SK-N-SH (cell line): ENCODE measurements at regions not wholly inside any gene's neighbourhood (a gene's known extent, or its start where the extent isn't known, plus 50 kb on each side); places are given as distances from the start of the nearest gene placed in this dataset.

Experiments
- CTCF ChIA-PET: fragments of 300-600, 350-600 bp; formaldehyde crosslinking; extraction: SDS; loops from one replicate; lab custom pipeline; 2021; lab: Yijun Ruan, JAX
- POLR2A ChIA-PET: fragments of 350-600 bp; sonication (Branson Sonifier 250); formaldehyde crosslinking; extraction: SDS; loops from one replicate; lab custom pipeline; 2020; ENCODE audit warnings: antibody characterized with exemption, inconsistent platforms; lab: Yijun Ruan, JAX
- DNase-seq: peaks from one replicate; pipeline ENCODE4 v3.0.0; 2012
- H2AFZ ChIP-seq: fragments of 200-600 bp; sonication (generic); 2 replicates; pipeline ENCODE4 v1.8.1; 2016; ENCODE audit warnings: antibody characterized with exemption, mild to moderate bottlenecking, low read depth
- H3F3A ChIP-seq: fragments of 200-600 bp; sonication (generic); replicated peaks from 2 replicates; pipeline ENCODE3; 2016; ENCODE audit warnings: antibody characterized with exemption, mild to moderate bottlenecking; ENCODE audit not compliant: insufficient read depth
- H3K27ac ChIP-seq, 2 experiments: fragments of 200-500 bp in 1 of 2; fragments of 200-600 bp in 1 of 2; sonication (Bioruptor generic) in 1 of 2; sonication (generic), shearing (Covaris generic) in 1 of 2; 2 replicates each; pipeline versions ENCODE4 v1.5.1 to v1.6.1; 2014 to 2016; ENCODE audit warnings: low read depth in 2 of 2, inconsistent platforms in 1 of 2, low read length in 1 of 2, mild to moderate bottlenecking in 1 of 2, mixed read lengths in 1 of 2
- H3K27me3 ChIP-seq: fragments of 200-600 bp; sonication (generic), shearing (Covaris generic); 2 replicates; pipeline ENCODE4 v1.6.1; 2016; ENCODE audit warnings: mixed run types; ENCODE audit not compliant: insufficient read depth
- H3K36me3 ChIP-seq, 2 experiments: fragments of 200-500 bp in 1 of 2; fragments of 200-600 bp in 1 of 2; sonication (Bioruptor generic) in 1 of 2; sonication (generic) in 1 of 2; replicated peaks in 1 of 2; 2 replicates each; pipeline versions ENCODE3 to v1.5.1; 2014 to 2016; ENCODE audit warnings: low read length in 1 of 2, mild to moderate bottlenecking in 1 of 2; ENCODE audit not compliant: insufficient read depth in 2 of 2, control insufficient read depth in 1 of 2
- H3K4me1 ChIP-seq, 2 experiments: fragments of 200-500 bp in 1 of 2; fragments of 200-600 bp in 1 of 2; sonication (Bioruptor generic) in 1 of 2; sonication (generic), shearing (Covaris generic) in 1 of 2; 2 replicates each; pipeline versions ENCODE4 v1.5.1 to v1.6.1; 2014 to 2016; ENCODE audit warnings: low read depth in 1 of 2, low read length in 1 of 2, mixed run types in 1 of 2; ENCODE audit not compliant: insufficient read depth in 2 of 2, control insufficient read depth in 1 of 2
- H3K4me2 ChIP-seq: fragments of 200-600 bp; sonication (generic), shearing (Covaris generic); 2 replicates; pipeline ENCODE4 v1.6.1; 2017; ENCODE audit warnings: mixed run types
- H3K4me3 ChIP-seq, 2 experiments: fragments of 200-500 bp in 1 of 2; fragments of 200-600 bp in 1 of 2; sonication (Bioruptor generic) in 1 of 2; sonication (generic), shearing (Covaris generic) in 1 of 2; 2 replicates each; pipeline versions ENCODE4 v1.5.1 to v1.8.1; 2014 to 2016; ENCODE audit warnings: low read depth in 2 of 2, inconsistent platforms in 1 of 2, low read length in 1 of 2, mild to moderate bottlenecking in 1 of 2, mixed read lengths in 1 of 2, moderate library complexity in 1 of 2
- H3K79me2 ChIP-seq: fragments of 200-600 bp; sonication (generic); 2 replicates; pipeline ENCODE4 v1.8.1; 2017; ENCODE audit warnings: mild to moderate bottlenecking; ENCODE audit not compliant: insufficient read depth
- H3K9ac ChIP-seq: fragments of 200-600 bp; sonication (generic); 2 replicates; pipeline ENCODE4 v1.6.1; 2017; ENCODE audit warnings: mixed run types
- H3K9me2 ChIP-seq: fragments of 200-600 bp; sonication (generic); 2 replicates; pipeline ENCODE4 v1.6.1; 2017; ENCODE audit warnings: mixed run types
- H3K9me3 ChIP-seq: fragments of 200-600 bp; sonication (generic); 2 replicates; pipeline ENCODE4 v1.6.1; 2017; ENCODE audit warnings: mixed run types, mild to moderate bottlenecking, moderate library complexity
- H4K20me1 ChIP-seq: fragments of 200-600 bp; sonication (generic); 2 replicates; pipeline ENCODE4 v1.6.1; 2017; ENCODE audit warnings: mild to moderate bottlenecking, mixed run types; ENCODE audit not compliant: insufficient read depth
- ELF1 ChIP-seq: IDR thresholded peaks from 2 replicates; pipeline ENCODE4 v1.4.0; 2012
- EP300 ChIP-seq, 2 experiments: IDR thresholded peaks; 2 replicates each; pipeline versions ENCODE4 v1.4.0 to v1.6.1; 2012; ENCODE audit warnings: borderline replicate concordance in 1 of 2, low read depth in 1 of 2, low read length in 1 of 2
- IRF3 ChIP-seq: fragments of 150-350 bp; IDR thresholded peaks from 2 replicates; pipeline ENCODE4 v1.6.1; 2016; ENCODE audit warnings: mild to moderate bottlenecking, low read depth, low read length
- MXI1 ChIP-seq: IDR thresholded peaks from 2 replicates; pipeline ENCODE4 v1.6.1; 2012; ENCODE audit warnings: mild to moderate bottlenecking, low read depth, low read length, improper control_type of control experiment
- NFIC ChIP-seq: IDR thresholded peaks from 2 replicates; pipeline ENCODE4 v1.4.0; 2012; ENCODE audit warnings: borderline replicate concordance
- PBX3 ChIP-seq: IDR thresholded peaks from 2 replicates; pipeline ENCODE4; 2012
- TAF1 ChIP-seq: IDR thresholded peaks from 2 replicates; pipeline ENCODE4 v1.6.1; 2012; ENCODE audit warnings: low read depth, mild to moderate bottlenecking, low read length, moderate library complexity, borderline replicate concordance
- TCF12 ChIP-seq: IDR thresholded peaks from 2 replicates; pipeline ENCODE4 v1.4.0; 2012
- USF1 ChIP-seq: IDR thresholded peaks from 2 replicates; pipeline ENCODE4 v1.4.0; 2012; ENCODE audit warnings: low read depth, borderline replicate concordance
- USF2 ChIP-seq: fragments of 150-350 bp; IDR thresholded peaks from 2 replicates; pipeline ENCODE4 v1.6.1; 2017; ENCODE audit warnings: antibody characterized with exemption, low read length, low read depth, borderline replicate concordance
- YY1 ChIP-seq: IDR thresholded peaks from 2 replicates; pipeline ENCODE4 v1.4.0; 2012; ENCODE audit warnings: low read depth, mild to moderate bottlenecking
- ZBTB33 ChIP-seq: IDR thresholded peaks from 2 replicates; pipeline ENCODE4 v1.4.0; 2012; ENCODE audit warnings: low read depth, borderline replicate concordance
- WGBS: methylation state at CpG from one replicate; pipeline ENCODE4 v1.1.6; 2017; ENCODE audit warnings: low lambda C conversion rate; 5-methylcytosine and 5-hydroxymethylcytosine counted together

GRCh38 chr11:113628912-113629311, 77.2 kb downstream of the TMPRSS5 start:
- CTCF ChIA-PET: interaction anchor here (1.5 to 1.7 kb wide), 2 partner anchors 9 to 12 kb away, joined by 3 to 5 read pairs; no protein-coding TSS in a partner anchor
- POLR2A ChIA-PET: no interaction called here

GRCh38 chr11:113627946-113628345, 78.2 kb downstream of the TMPRSS5 start:
- no peaks in the 10 kb centered on the region; the same call in 1 of the 2 replicates for H3K27me3 ChIP-seq
- no peaks in the 10 kb centered on the region; a peak in 1 of 4 replicates for H3K4me1 ChIP-seq
- TF ChIP-seq PBX3 (no peak), NFIC (no peak)
- TF ChIP-seq, all 33 proteins: peak for 0
- Histone ChIP-seq H3K4me3 (no peak overlapping the region), H3F3A (no peaks in the 10 kb centered on the region), H3K9me3 (no peaks in the 10 kb centered on the region), H3K79me2 (no peaks in the 10 kb centered on the region), H4K20me1 (no peaks in the 10 kb centered on the region), H3K27ac (no peak overlapping the region), H3K36me3 (no peaks in the 10 kb centered on the region), H3K9ac (no peak overlapping the region), H2AFZ (no peak overlapping the region), H3K9me2 (no peaks in the 10 kb centered on the region), H3K4me2 (no peak overlapping the region)
- WGBS: 44% methylated on average over 3 of the region's 3 CpGs
- no peak for DNase-seq
- ChIA-PET POLR2A (no interaction called here), CTCF (no interaction called here)

More at GRCh38 chr11:113628912-113629311, 77.2 kb downstream of the TMPRSS5 start:
- Histone ChIP-seq H4K20me1 (no peaks in the 10 kb centered on the region), H3F3A (no peaks in the 10 kb centered on the region), H3K79me2 (no peaks in the 10 kb centered on the region), H3K36me3 (no peaks in the 10 kb centered on the region), H2AFZ (no peak overlapping the region)
- TF ChIP-seq USF1: no peak
- TF ChIP-seq ZBTB33: no peak
- TF ChIP-seq TAF1: no peak
- TF ChIP-seq, all 33 proteins: peak for 0
- H3K9me2 ChIP-seq: no peaks in the 10 kb centered on the region
- H3K9ac ChIP-seq: no peak overlapping the region
- WGBS: 14% methylated on average over 2 of the region's 2 CpGs
- H3K27ac ChIP-seq: no peak overlapping the region
- no peaks in the 10 kb centered on the region; the same call in 1 of the 2 replicates for H3K27me3 ChIP-seq
- H3K4me2 ChIP-seq: no peak overlapping the region
- no peak overlapping the region for H3K4me3 ChIP-seq
- no peaks in the 10 kb centered on the region; a peak in 1 of 4 replicates for H3K4me1 ChIP-seq
- no peak for DNase-seq
- no peaks in the 10 kb centered on the region for H3K9me3 ChIP-seq

GRCh38 chr11:113627297-113627696, 78.8 kb downstream of the TMPRSS5 start:
- no peaks in the 10 kb centered on the region; the same call in 1 of the 2 replicates for H3K27me3 ChIP-seq
- H3K27ac ChIP-seq: no peak overlapping the region
- POLR2A ChIA-PET: no interaction called here
- 24% methylated on average over 2 of the region's 2 CpGs for WGBS
- no peaks in the 10 kb centered on the region for H3K9me3 ChIP-seq
- H3K79me2 ChIP-seq: no peaks in the 10 kb centered on the region
- H3K4me3 ChIP-seq: no peak overlapping the region
- no peak overlapping the region for H2AFZ ChIP-seq
- no peaks in the 10 kb centered on the region for H3K9me2 ChIP-seq
- CTCF ChIA-PET: no interaction called here
- no peaks in the 10 kb centered on the region for H4K20me1 ChIP-seq
- no peak overlapping the region for H3K4me2 ChIP-seq
- no peaks in the 10 kb centered on the region for H3K36me3 ChIP-seq
- H3F3A ChIP-seq: no peaks in the 10 kb centered on the region
- no peak overlapping the region for H3K9ac ChIP-seq
- no peak for DNase-seq
- H3K4me1 ChIP-seq: no peaks in the 10 kb centered on the region; a peak in 1 of 4 replicates
- TF ChIP-seq IRF3 (no peak), USF1 (no peak), YY1 (no peak), EP300 (IDR thresholded peaks at IDR 0.05; ENCODE audit: borderline replicate concordance in 1 of 2, low read depth in 1 of 2, low read length in 1 of 2) (no peak), TCF12 (no peak), ELF1 (no peak), PBX3 (no peak), MXI1 (no peak), USF2 (no peak)
